ENCODE measurements at regions not wholly inside any gene's neighbourhood (a gene's known extent, or its start where the extent isn't known, plus 50 kb on each side); places are given as distances from the start of the nearest gene placed in this dataset.

DNA sequence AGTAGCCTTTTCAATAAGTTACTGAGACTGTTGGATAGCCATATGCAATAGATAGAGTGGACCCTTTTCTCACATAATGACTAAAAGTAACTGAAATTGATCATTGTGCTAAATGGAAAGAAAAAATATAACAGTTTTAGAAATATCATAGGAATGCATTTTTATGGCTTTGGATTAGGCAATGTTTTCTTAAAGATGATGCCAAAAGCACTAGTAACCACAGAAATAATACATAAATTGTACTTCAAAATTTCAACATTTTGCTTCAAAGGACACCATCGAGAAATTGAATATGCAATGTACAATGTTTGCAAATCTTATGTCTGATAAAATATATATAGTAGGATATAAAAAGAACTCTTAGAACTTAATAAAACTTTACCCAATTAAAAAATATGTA, 1267.5 kb upstream of the CDH9 start:
- Histone ChIP-seq H3K23ac (ENCODE audit: insufficient read length, low read depth, low read length) (no peak overlapping the region), H3T11ph (ENCODE audit: low read length) (no peak overlapping the region), H3K18ac (ENCODE audit: insufficient read length, low read depth, low read length) (no peak overlapping the region), H2BK12ac (ENCODE audit: insufficient read length, low read depth, low read length) (no peak overlapping the region), H3K23me2 (ENCODE audit: insufficient read length, low read depth, low read length, poor library complexity, severe bottlenecking) (no peaks in the 10 kb centered on the region), H3K56ac (ENCODE audit: insufficient read length, low read depth, low read length) (no peak overlapping the region), H3K9me3 (ENCODE audit: control insufficient read depth, low read depth, low read length) (no peaks in the 10 kb centered on the region), H4K8ac (replicated peaks; ENCODE audit: insufficient read length, low read depth, low read length) (no peak overlapping the region), H3K27ac (ENCODE audit: insufficient read length, low read depth, low read length) (no peak overlapping the region), H3K79me1 (ENCODE audit: insufficient read depth, low read depth, low read length, poor library complexity, severe bottlenecking) (no peaks in the 10 kb centered on the region), H4K20me1 (ENCODE audit: control insufficient read depth, insufficient read depth, insufficient read length) (no peaks in the 10 kb centered on the region), H3K4me1 (ENCODE audit: insufficient read depth, low read length) (no peaks in the 10 kb centered on the region), H3K4ac (ENCODE audit: low read depth, low read length) (no peak overlapping the region), H4K91ac (ENCODE audit: insufficient read length, low read depth, low read length) (no peak overlapping the region), H3K4me2 (ENCODE audit: insufficient read depth, insufficient read length, low read length) (no peak overlapping the region), H3K27me3 (ENCODE audit: insufficient read depth, low read length) (no peaks in the 10 kb centered on the region), H2AK5ac (ENCODE audit: insufficient read length, low read length) (no peak overlapping the region), H3K9ac (ENCODE audit: extremely low read depth, insufficient read length, low read length) (no peak overlapping the region), H3K79me2 (ENCODE audit: insufficient read depth, low read length) (no peaks in the 10 kb centered on the region), H2BK20ac (ENCODE audit: low read depth, low read length, poor library complexity, severe bottlenecking) (no peak overlapping the region), H2BK120ac (ENCODE audit: low read depth, low read length, poor library complexity, severe bottlenecking) (no peak overlapping the region), H2BK15ac (ENCODE audit: low read depth, low read length) (no peak overlapping the region), H2BK5ac (ENCODE audit: insufficient read length, low read length) (no peak overlapping the region), H4K5ac (ENCODE audit: insufficient read length, low read depth, low read length) (no peak overlapping the region), H2AFZ (ENCODE audit: low read length) (no peak overlapping the region), H3K14ac (ENCODE audit: insufficient read depth, low read length) (no peak overlapping the region)
- H3K4me3 Mint-ChIP-seq, result no peak overlapping the region
- whole genome bisulfite sequencing (ENCODE audit: extremely low coverage, insufficient read length, low lambda C conversion rate), result no CpG with 5 or more reads among the region's 1 CpG
- no peaks in the 10 kb centered on the region for H3K4me1 Mint-ChIP-seq
- no peak for DNase-seq
- peaks cover 7% of the 10 kb centered on the region in 2 experiments for H3K9me3 Mint-ChIP-seq
- TF ChIP-seq, protein P1, sequence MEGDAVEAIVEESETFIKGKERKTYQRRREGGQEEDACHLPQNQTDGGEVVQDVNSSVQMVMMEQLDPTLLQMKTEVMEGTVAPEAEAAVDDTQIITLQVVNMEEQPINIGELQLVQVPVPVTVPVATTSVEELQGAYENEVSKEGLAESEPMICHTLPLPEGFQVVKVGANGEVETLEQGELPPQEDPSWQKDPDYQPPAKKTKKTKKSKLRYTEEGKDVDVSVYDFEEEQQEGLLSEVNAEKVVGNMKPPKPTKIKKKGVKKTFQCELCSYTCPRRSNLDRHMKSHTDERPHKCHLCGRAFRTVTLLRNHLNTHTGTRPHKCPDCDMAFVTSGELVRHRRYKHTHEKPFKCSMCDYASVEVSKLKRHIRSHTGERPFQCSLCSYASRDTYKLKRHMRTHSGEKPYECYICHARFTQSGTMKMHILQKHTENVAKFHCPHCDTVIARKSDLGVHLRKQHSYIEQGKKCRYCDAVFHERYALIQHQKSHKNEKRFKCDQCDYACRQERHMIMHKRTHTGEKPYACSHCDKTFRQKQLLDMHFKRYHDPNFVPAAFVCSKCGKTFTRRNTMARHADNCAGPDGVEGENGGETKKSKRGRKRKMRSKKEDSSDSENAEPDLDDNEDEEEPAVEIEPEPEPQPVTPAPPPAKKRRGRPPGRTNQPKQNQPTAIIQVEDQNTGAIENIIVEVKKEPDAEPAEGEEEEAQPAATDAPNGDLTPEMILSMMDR (conservative IDR thresholded peaks at IDR 0.05), result no peak
- H3K27me3 Mint-ChIP-seq (ENCODE audit: low read depth), result no peaks in the 10 kb centered on the region
- peaks cover 0 to 8% (median 5%) of the 10 kb centered on the region in 3 experiments; a peak in 3 of 7 replicates for H3K36me3 Mint-ChIP-seq (ENCODE audit: insufficient read depth in 1 of 3, low read depth in 3 of 3)
- H3K27ac Mint-ChIP-seq, result no peak overlapping the region

Measured in H9 (cell line).